ENCODE measurements at regions not wholly inside any gene's neighbourhood (a gene's known extent, or its start where the extent isn't known, plus 50 kb on each side); places are given as distances from the start of the nearest gene placed in this dataset.

- no peak overlapping the region for H3K27ac ChIP-seq
- TF ChIP-seq CTCF (IDR thresholded peaks at IDR 0.05) = no peak
- no peak for TF ChIP-seq ZFX (IDR thresholded peaks at IDR 0.05; ENCODE audit: borderline replicate concordance)
Measured at GRCh38 chr12:19055589-19055988, 73.9 kb upstream of the PLEKHA5 start.

GRCh38 chr12:19058235-19059021, 71.1 kb upstream of the PLEKHA5 start:
- H3K27ac ChIP-seq = no peak overlapping the region
- no peak for TF ChIP-seq ZFX (IDR thresholded peaks at IDR 0.05; ENCODE audit: borderline replicate concordance)
- TF ChIP-seq CTCF (IDR thresholded peaks at IDR 0.05) = no peak

- H3K27ac ChIP-seq = no peak overlapping the region
- TF ChIP-seq CTCF (IDR thresholded peaks at IDR 0.05) (no peak), ZFX (IDR thresholded peaks at IDR 0.05; ENCODE audit: borderline replicate concordance) (no peak)
Measured at GRCh38 chr12:19064713-19065112, 64.8 kb upstream of the PLEKHA5 start.

- TF ChIP-seq CTCF (IDR thresholded peaks at IDR 0.05) (no peak), ZFX (IDR thresholded peaks at IDR 0.05; ENCODE audit: borderline replicate concordance) (no peak)
- no peak overlapping the region for H3K27ac ChIP-seq
Measured at GRCh38 chr12:19065223-19065622, 64.3 kb upstream of the PLEKHA5 start.

GRCh38 chr12:19065871-19066270, 63.7 kb upstream of the PLEKHA5 start:
- TF ChIP-seq CTCF (IDR thresholded peaks at IDR 0.05) = no peak
- TF ChIP-seq ZFX (IDR thresholded peaks at IDR 0.05; ENCODE audit: borderline replicate concordance) = no peak
- H3K27ac ChIP-seq = no peak overlapping the region

- H3K27ac ChIP-seq = no peak overlapping the region
Measured at GRCh38 chr12:19066475-19067001, 63.0 kb upstream of the PLEKHA5 start.

More at GRCh38 chr12:19066475-19067001, 63.0 kb upstream of the PLEKHA5 start:
- TF ChIP-seq ZFX (IDR thresholded peaks at IDR 0.05; ENCODE audit: borderline replicate concordance) (no peak), CTCF (IDR thresholded peaks at IDR 0.05) (no peak)
